ENCODE measurements at regions not wholly inside any gene's neighbourhood (a gene's known extent, or its start where the extent isn't known, plus 50 kb on each side); places are given as distances from the start of the nearest gene placed in this dataset.
"Not testable (repeated sequence)": the region's sequence is repeated elsewhere in the genome, so short reads cannot be mapped to it uniquely, and the experiment has no call there.

GRCh38 chr18:14361346-14361745, 182.1 kb downstream of the POTEC start:
- TF ChIP-seq, protein P1, sequence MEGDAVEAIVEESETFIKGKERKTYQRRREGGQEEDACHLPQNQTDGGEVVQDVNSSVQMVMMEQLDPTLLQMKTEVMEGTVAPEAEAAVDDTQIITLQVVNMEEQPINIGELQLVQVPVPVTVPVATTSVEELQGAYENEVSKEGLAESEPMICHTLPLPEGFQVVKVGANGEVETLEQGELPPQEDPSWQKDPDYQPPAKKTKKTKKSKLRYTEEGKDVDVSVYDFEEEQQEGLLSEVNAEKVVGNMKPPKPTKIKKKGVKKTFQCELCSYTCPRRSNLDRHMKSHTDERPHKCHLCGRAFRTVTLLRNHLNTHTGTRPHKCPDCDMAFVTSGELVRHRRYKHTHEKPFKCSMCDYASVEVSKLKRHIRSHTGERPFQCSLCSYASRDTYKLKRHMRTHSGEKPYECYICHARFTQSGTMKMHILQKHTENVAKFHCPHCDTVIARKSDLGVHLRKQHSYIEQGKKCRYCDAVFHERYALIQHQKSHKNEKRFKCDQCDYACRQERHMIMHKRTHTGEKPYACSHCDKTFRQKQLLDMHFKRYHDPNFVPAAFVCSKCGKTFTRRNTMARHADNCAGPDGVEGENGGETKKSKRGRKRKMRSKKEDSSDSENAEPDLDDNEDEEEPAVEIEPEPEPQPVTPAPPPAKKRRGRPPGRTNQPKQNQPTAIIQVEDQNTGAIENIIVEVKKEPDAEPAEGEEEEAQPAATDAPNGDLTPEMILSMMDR (conservative IDR thresholded peaks at IDR 0.05; ENCODE audit: low read depth, low read length), result not testable (repeated sequence)
- not testable (repeated sequence) for TF ChIP-seq EZH2 (IDR thresholded peaks at IDR 0.05; ENCODE audit: low read length, unreplicated experiment); EZH2phosphoT487 (IDR thresholded peaks at IDR 0.05; ENCODE audit: borderline replicate concordance, low read length)
